Calu3 (cell line): ENCODE measurements at regions not wholly inside any gene's neighbourhood (a gene's known extent, or its start where the extent isn't known, plus 50 kb on each side); places are given as distances from the start of the nearest gene placed in this dataset.

Experiments used
- BruUV-seq: library from RNA; stranded (reverse); fragments of 400-500 nt; replicated peaks from 2 replicates; lab custom pipeline; 2021; lab: Mats Ljungman, UMichigan
- CTCF ChIA-PET: fragments of 300-600 bp; sonication (Branson Sonifier 250); formaldehyde crosslinking; loops from one replicate; lab custom pipeline; 2022; ENCODE audit warnings: antibody characterized with exemption; lab: Charles Lee
- DNase-seq: peaks from one replicate; pipeline ENCODE4 v3.0.0; 2022
- H3K27ac Mint-ChIP-seq: one replicate; pipeline ENCODE4 v1.8.0; 2022; ENCODE audit warnings: mixed read lengths; ENCODE audit not compliant: unreplicated experiment
- H3K27me3 Mint-ChIP-seq: one replicate; pipeline ENCODE4 v1.8.0; 2022; ENCODE audit warnings: mixed read lengths; ENCODE audit not compliant: unreplicated experiment
- H3K36me3 Mint-ChIP-seq: one replicate; pipeline ENCODE4 v1.8.0; 2022; ENCODE audit warnings: mild to moderate bottlenecking, moderate library complexity, mixed read lengths; ENCODE audit not compliant: insufficient read depth, unreplicated experiment
- H3K4me1 Mint-ChIP-seq: one replicate; pipeline ENCODE4 v1.8.0; 2022; ENCODE audit warnings: mild to moderate bottlenecking, low read depth, mixed read lengths; ENCODE audit not compliant: unreplicated experiment
- H3K4me3 Mint-ChIP-seq: one replicate; pipeline ENCODE4 v1.8.0; 2022; ENCODE audit warnings: mild to moderate bottlenecking, low read depth, moderate library complexity, mixed read lengths; ENCODE audit not compliant: unreplicated experiment
- H3K9me3 Mint-ChIP-seq: one replicate; pipeline ENCODE4 v1.8.0; 2022; ENCODE audit warnings: low read depth, mixed read lengths; ENCODE audit not compliant: unreplicated experiment
- intact Hi-C: fragments of 100-400 bp; cut with micrococcal nuclease; formaldehyde crosslinking; loops from one replicate; pipeline ENCODE4 v1.10.0; 2022; ENCODE audit not compliant: unreplicated experiment
- TF ChIP-seq, protein P1 (sequence below): fragments of 200-600 bp; IDR thresholded peaks from one replicate; pipeline ENCODE4 v1.8.0; 2022; ENCODE audit warnings: antibody characterized with exemption; ENCODE audit not compliant: unreplicated experiment

DNA sequence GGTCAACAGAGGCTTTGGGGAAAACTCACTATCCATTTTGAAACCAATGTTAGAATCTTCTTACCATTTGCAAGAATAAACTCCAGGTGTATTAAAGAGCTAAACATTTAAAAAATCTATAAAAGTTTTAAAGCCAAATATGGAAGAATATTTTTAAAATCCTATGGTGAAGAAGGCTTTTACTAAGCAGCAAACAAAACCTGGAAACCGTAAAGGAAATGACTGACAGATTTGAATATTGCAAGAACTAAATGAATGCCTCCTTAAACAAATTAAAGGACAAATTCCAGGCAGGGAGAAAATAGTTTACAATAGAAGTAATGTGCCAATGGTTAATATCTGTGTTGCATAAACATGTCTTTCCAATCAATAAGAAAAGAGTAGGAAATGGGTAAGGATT is 68.1 kb downstream of the KLF15 start:
- H3K27ac Mint-ChIP-seq, result no peak overlapping the region
- BruUV-seq, result no TSS peak

DNA sequence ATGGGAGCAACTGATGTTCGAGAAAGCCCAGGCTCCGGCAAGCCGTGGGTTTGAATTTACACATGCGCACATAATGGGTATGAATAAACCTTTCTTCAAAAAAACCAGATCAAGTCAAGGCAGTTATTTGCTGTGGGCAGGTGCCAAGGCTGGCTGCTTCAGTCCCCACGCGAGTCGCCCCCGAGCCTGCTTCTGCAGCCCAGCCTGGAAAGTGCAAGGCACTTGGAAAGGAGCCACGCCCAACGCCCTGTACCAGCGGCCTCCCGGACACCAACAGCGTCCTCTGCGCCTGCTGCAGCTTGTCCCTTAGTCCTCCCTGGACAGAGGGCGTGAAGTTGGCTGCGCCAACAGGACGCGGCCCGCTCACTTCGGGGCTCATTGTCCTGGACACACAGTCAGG is 68.9 kb downstream of the KLF15 start:
- no peak overlapping the region for H3K27ac Mint-ChIP-seq
- TF ChIP-seq, protein P1, sequence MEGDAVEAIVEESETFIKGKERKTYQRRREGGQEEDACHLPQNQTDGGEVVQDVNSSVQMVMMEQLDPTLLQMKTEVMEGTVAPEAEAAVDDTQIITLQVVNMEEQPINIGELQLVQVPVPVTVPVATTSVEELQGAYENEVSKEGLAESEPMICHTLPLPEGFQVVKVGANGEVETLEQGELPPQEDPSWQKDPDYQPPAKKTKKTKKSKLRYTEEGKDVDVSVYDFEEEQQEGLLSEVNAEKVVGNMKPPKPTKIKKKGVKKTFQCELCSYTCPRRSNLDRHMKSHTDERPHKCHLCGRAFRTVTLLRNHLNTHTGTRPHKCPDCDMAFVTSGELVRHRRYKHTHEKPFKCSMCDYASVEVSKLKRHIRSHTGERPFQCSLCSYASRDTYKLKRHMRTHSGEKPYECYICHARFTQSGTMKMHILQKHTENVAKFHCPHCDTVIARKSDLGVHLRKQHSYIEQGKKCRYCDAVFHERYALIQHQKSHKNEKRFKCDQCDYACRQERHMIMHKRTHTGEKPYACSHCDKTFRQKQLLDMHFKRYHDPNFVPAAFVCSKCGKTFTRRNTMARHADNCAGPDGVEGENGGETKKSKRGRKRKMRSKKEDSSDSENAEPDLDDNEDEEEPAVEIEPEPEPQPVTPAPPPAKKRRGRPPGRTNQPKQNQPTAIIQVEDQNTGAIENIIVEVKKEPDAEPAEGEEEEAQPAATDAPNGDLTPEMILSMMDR, result no peak
- DNase-seq, result no peak
- intact Hi-C loops, result loop anchor here (5.0 kb wide), 1 partner anchor 69 kb away; the partner anchor contains the start of gene KLF15
- no peaks in the 10 kb centered on the region for H3K9me3 Mint-ChIP-seq
- BruUV-seq, result no TSS peak
- CTCF ChIA-PET, result interaction anchor here (1.5 kb wide), 1 partner anchor 90 kb away, joined by 4 read pairs; no protein-coding TSS in a partner anchor
- no peaks in the 10 kb centered on the region for H3K4me1 Mint-ChIP-seq
- peaks cover 8% of the 10 kb centered on the region for H3K36me3 Mint-ChIP-seq
- H3K27me3 Mint-ChIP-seq, result peaks cover 55% of the 10 kb centered on the region
- peak overlapping the region; percentile 69 for H3K4me3 Mint-ChIP-seq

More for the DNA sequence above, 68.1 kb downstream of the KLF15 start:
- no peaks in the 10 kb centered on the region for H3K9me3 Mint-ChIP-seq
- intact Hi-C loops, result loop anchor here (5.0 kb wide), 1 partner anchor 68 kb away; the partner anchor contains the start of gene KLF15
- peaks cover 62% of the 10 kb centered on the region for H3K27me3 Mint-ChIP-seq
- H3K4me1 Mint-ChIP-seq, result no peaks in the 10 kb centered on the region
- CTCF ChIA-PET, result no interaction called here
- peaks cover 8% of the 10 kb centered on the region for H3K36me3 Mint-ChIP-seq
- TF ChIP-seq, protein P1, result no peak
- H3K4me3 Mint-ChIP-seq, result no peak overlapping the region
- no peak for DNase-seq

DNA sequence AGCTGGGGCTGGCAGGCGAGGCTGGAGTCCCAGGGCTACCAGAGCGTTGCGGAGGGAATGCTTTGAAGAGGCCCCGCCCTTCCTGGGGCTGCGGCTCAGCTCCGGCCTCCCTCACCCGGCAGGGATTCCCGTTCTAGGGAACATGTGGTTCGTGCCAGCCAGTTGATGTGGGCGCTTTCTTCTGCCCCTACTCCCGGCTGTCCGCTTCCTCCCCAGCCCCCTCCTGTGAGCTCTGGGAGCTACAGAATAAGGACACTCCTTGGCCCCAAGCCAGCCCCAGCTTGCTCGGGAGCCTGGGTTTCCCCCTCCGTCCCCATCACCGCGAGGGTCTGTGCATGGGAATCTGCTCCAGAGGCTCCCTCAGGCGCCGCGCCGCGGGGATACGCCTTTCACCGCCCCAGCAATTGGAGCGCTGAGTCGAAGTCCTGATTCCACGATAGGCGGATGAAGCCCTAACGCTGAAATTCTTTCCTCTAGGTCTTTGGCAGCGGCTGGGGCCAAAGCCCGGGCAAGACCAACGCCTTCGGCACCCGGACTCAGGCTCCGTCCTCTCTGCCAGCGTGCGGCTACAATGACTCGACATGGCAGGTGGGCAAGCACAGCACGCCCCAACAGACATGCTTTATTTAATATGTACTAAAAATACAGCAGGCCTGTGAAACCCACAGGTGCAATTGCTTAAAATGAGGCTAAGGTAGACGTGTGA is 69.5 kb downstream of the KLF15 start:
- intact Hi-C loops, result loop anchor here (5.0 kb wide), 1 partner anchor 70 kb away; the partner anchor contains the start of gene KLF15
- BruUV-seq, result no TSS peak
- Mint-ChIP-seq H3K9me3 (no peaks in the 10 kb centered on the region), H3K27me3 (peaks cover 49% of the 10 kb centered on the region), H3K4me1 (no peaks in the 10 kb centered on the region), H3K36me3 (peaks cover 8% of the 10 kb centered on the region), H3K4me3 (peak overlapping the region; percentile 69), H3K27ac (no peak overlapping the region)
- TF ChIP-seq, protein P1, result no peak
- CTCF ChIA-PET, result interaction anchor here (0.7 to 1.5 kb wide), 5 partner anchors 9 to 101 kb away, joined by 3 to 11 read pairs (median 4); partner anchors contain the start of gene KLF15
- DNase-seq, result peak; percentile 79

DNA sequence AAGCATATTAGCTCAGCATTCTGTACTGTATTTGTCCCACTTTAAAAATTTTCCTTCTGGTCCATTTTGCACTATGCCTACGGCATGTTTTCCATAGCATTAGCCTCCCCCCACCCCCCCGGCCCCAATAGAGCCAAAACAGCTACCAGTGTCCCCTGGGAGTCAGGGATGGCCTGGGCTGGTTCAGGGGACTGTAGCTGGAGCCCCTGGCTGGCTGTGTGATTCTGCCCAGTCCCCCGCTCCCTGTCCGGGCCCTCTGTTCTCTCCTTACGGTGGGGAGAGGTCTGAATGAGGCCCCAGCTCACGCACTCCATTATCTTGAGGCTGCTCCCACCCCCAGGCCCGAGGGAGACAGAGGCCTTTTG is 70.1 kb downstream of the KLF15 start:
- H3K4me3 Mint-ChIP-seq, result peak overlapping the region; percentile 69
- H3K27me3 Mint-ChIP-seq, result peaks cover 43% of the 10 kb centered on the region
- H3K36me3 Mint-ChIP-seq, result peaks cover 8% of the 10 kb centered on the region
- no peaks in the 10 kb centered on the region for H3K9me3 Mint-ChIP-seq
- intact Hi-C loops, result loop anchor here (5.0 kb wide), 1 partner anchor 70 kb away; the partner anchor contains the start of gene KLF15
- TF ChIP-seq, protein P1, result no peak
- no peak overlapping the region for H3K27ac Mint-ChIP-seq
- BruUV-seq, result no TSS peak
- H3K4me1 Mint-ChIP-seq, result no peaks in the 10 kb centered on the region
- no peak for DNase-seq
- CTCF ChIA-PET, result interaction anchor here (0.7 to 1.5 kb wide), 5 partner anchors 9 to 102 kb away, joined by 3 to 11 read pairs (median 4); partner anchors contain the start of gene KLF15
